ENCODE measurements at regions not wholly inside any gene's neighbourhood (a gene's known extent, or its start where the extent isn't known, plus 50 kb on each side); places are given as distances from the start of the nearest gene placed in this dataset.

GRCh38 chr2:103437161-103437560 is 675.3 kb downstream of the TMEM182 start (continued):
- TF ChIP-seq, protein P1, sequence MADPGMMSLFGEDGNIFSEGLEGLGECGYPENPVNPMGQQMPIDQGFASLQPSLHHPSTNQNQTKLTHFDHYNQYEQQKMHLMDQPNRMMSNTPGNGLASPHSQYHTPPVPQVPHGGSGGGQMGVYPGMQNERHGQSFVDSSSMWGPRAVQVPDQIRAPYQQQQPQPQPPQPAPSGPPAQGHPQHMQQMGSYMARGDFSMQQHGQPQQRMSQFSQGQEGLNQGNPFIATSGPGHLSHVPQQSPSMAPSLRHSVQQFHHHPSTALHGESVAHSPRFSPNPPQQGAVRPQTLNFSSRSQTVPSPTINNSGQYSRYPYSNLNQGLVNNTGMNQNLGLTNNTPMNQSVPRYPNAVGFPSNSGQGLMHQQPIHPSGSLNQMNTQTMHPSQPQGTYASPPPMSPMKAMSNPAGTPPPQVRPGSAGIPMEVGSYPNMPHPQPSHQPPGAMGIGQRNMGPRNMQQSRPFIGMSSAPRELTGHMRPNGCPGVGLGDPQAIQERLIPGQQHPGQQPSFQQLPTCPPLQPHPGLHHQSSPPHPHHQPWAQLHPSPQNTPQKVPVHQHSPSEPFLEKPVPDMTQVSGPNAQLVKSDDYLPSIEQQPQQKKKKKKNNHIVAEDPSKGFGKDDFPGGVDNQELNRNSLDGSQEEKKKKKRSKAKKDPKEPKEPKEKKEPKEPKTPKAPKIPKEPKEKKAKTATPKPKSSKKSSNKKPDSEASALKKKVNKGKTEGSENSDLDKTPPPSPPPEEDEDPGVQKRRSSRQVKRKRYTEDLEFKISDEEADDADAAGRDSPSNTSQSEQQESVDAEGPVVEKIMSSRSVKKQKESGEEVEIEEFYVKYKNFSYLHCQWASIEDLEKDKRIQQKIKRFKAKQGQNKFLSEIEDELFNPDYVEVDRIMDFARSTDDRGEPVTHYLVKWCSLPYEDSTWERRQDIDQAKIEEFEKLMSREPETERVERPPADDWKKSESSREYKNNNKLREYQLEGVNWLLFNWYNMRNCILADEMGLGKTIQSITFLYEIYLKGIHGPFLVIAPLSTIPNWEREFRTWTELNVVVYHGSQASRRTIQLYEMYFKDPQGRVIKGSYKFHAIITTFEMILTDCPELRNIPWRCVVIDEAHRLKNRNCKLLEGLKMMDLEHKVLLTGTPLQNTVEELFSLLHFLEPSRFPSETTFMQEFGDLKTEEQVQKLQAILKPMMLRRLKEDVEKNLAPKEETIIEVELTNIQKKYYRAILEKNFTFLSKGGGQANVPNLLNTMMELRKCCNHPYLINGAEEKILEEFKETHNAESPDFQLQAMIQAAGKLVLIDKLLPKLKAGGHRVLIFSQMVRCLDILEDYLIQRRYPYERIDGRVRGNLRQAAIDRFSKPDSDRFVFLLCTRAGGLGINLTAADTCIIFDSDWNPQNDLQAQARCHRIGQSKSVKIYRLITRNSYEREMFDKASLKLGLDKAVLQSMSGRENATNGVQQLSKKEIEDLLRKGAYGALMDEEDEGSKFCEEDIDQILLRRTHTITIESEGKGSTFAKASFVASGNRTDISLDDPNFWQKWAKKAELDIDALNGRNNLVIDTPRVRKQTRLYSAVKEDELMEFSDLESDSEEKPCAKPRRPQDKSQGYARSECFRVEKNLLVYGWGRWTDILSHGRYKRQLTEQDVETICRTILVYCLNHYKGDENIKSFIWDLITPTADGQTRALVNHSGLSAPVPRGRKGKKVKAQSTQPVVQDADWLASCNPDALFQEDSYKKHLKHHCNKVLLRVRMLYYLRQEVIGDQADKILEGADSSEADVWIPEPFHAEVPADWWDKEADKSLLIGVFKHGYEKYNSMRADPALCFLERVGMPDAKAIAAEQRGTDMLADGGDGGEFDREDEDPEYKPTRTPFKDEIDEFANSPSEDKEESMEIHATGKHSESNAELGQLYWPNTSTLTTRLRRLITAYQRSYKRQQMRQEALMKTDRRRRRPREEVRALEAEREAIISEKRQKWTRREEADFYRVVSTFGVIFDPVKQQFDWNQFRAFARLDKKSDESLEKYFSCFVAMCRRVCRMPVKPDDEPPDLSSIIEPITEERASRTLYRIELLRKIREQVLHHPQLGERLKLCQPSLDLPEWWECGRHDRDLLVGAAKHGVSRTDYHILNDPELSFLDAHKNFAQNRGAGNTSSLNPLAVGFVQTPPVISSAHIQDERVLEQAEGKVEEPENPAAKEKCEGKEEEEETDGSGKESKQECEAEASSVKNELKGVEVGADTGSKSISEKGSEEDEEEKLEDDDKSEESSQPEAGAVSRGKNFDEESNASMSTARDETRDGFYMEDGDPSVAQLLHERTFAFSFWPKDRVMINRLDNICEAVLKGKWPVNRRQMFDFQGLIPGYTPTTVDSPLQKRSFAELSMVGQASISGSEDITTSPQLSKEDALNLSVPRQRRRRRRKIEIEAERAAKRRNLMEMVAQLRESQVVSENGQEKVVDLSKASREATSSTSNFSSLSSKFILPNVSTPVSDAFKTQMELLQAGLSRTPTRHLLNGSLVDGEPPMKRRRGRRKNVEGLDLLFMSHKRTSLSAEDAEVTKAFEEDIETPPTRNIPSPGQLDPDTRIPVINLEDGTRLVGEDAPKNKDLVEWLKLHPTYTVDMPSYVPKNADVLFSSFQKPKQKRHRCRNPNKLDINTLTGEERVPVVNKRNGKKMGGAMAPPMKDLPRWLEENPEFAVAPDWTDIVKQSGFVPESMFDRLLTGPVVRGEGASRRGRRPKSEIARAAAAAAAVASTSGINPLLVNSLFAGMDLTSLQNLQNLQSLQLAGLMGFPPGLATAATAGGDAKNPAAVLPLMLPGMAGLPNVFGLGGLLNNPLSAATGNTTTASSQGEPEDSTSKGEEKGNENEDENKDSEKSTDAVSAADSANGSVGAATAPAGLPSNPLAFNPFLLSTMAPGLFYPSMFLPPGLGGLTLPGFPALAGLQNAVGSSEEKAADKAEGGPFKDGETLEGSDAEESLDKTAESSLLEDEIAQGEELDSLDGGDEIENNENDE (IDR thresholded peaks at IDR 0.05; ENCODE audit: insufficient replicate concordance, low read length): no peak
- TF ChIP-seq PHF8 (conservative IDR thresholded peaks at IDR 0.05; ENCODE audit: low read depth, low read length): no peak
- no peak for TF ChIP-seq TAF7 (optimal IDR thresholded peaks at IDR 0.05; ENCODE audit: borderline replicate concordance, low read depth, low read length)
- no peak for TF ChIP-seq CTCF (IDR thresholded peaks at IDR 0.05; ENCODE audit: control extremely low read depth in 1 of 3, insufficient read depth in 1 of 3, low read depth in 1 of 3, low read length in 3 of 3)
- no peak for TF ChIP-seq BRCA1 (IDR thresholded peaks at IDR 0.05; ENCODE audit: low read depth, low read length)
- TF ChIP-seq NRF1 (IDR thresholded peaks at IDR 0.05; ENCODE audit: low read depth, low read length): no peak
- no peak for TF ChIP-seq RBBP5 (IDR thresholded peaks at IDR 0.05; ENCODE audit: borderline replicate concordance, low read depth, low read length)
